ENCODE measurements at regions not wholly inside any gene's neighbourhood (a gene's known extent, or its start where the extent isn't known, plus 50 kb on each side); places are given as distances from the start of the nearest gene placed in this dataset.

DNA sequence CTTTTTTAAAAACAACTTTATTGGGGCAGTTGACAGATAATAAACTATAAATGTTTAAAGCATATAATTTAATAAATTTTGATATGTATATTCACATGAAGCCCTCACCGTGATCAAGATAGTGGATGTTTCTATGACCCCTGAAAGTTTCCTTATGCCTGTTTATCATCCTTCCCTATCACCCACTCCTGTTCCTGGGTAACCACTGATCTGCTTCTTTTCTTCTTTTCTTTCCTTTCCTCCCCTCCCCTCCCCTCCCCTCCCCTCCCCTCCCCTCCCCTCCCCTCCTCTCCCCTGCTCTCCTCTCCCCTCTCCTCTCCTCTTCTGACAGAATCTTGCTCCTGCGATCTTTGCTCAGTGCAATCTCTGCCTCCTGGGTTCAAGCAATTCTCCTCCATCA, 193.7 kb upstream of the CDH13 start:
- TF ChIP-seq TEAD4 (CRISPR knock-in tag; IDR thresholded peaks at IDR 0.05) (no peak), ZNF138 (CRISPR knock-in tag; conservative IDR thresholded peaks at IDR 0.05) (no peak)
